ENCODE measurements at regions not wholly inside any gene's neighbourhood (a gene's known extent, or its start where the extent isn't known, plus 50 kb on each side); places are given as distances from the start of the nearest gene placed in this dataset.

DNA sequence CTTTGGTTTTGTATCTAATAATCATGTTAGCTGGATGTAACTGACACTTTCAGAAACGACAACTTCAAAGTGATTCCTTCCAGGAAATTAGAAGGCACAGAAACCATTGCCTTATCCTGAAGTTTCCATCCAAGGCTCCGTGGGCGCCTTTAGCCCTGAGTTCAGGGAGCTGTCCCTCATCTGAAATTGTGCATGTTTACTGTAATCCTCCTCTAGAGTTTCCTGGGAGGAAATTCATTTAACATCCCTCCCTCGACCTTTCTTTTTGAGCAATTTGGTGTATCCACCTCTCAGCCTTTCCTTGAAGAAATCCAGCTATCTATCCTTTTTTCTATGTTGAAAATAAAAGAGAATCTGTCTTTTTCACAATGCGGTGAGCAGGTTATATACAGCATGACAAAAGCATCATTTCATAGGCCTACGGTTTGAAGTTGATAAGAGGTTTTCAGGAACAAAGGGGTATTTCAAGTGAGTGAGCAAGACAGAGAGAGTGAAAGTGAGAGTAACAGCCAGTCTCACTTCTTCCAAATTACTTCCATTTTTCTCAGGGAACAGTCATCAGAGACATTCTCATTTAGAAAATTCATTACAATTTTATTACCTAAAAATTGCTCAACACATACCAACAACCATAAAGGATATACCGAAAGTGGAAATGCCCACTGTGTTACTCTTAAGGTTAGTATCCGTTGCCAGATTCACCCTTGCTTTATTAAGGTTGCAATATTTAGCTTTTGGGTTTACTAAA lies 167.3 kb downstream of the MREG start:
- Histone ChIP-seq H3K9me3 (ENCODE audit: low read depth, low read length) (no peaks in the 10 kb centered on the region), H3K4me3 (no peak overlapping the region), H3K9ac (ENCODE audit: insufficient read length) (no peak overlapping the region), H3K27ac (no peak overlapping the region), H3K36me3 (ENCODE audit: insufficient read depth, low read length) (no peaks in the 10 kb centered on the region)
- TF ChIP-seq FOXP2 (optimal IDR thresholded peaks at IDR 0.05; ENCODE audit: control extremely low read depth, extremely low read length, insufficient read depth) (no peak), POLR2AphosphoS5 (IDR thresholded peaks at IDR 0.05; ENCODE audit: borderline replicate concordance, low read depth, low read length) (no peak)
- DNase-seq (ENCODE audit: low read depth, low spot score) = no peak

- H3K9me3 ChIP-seq (ENCODE audit: low read depth, low read length) = no peaks in the 10 kb centered on the region
Observed at GRCh38 chr2:215843579-215843978, 169.8 kb downstream of the MREG start.

GRCh38 chr2:215841175-215841816 lies 172.1 kb downstream of the MREG start:
- Histone ChIP-seq H3K9ac (ENCODE audit: insufficient read length) (no peak overlapping the region), H3K4me3 (no peak overlapping the region), H3K27ac (no peak overlapping the region), H3K9me3 (ENCODE audit: low read depth, low read length) (no peaks in the 10 kb centered on the region), H3K36me3 (ENCODE audit: insufficient read depth, low read length) (no peaks in the 10 kb centered on the region)
- DNase-seq (ENCODE audit: low read depth, low spot score) = no peak
- TF ChIP-seq FOXP2 (optimal IDR thresholded peaks at IDR 0.05; ENCODE audit: control extremely low read depth, extremely low read length, insufficient read depth) (no peak), POLR2AphosphoS5 (IDR thresholded peaks at IDR 0.05; ENCODE audit: borderline replicate concordance, low read depth, low read length) (no peak), EZH2 (IDR thresholded peaks at IDR 0.05) (no peak)

More at GRCh38 chr2:215843579-215843978, 169.8 kb downstream of the MREG start:
- no peak overlapping the region for H3K9ac ChIP-seq (ENCODE audit: insufficient read length)
- H3K4me3 ChIP-seq = no peak overlapping the region
- H3K36me3 ChIP-seq (ENCODE audit: insufficient read depth, low read length) = no peaks in the 10 kb centered on the region
- DNase-seq (ENCODE audit: low read depth, low spot score) = no peak
- TF ChIP-seq EZH2 (IDR thresholded peaks at IDR 0.05) (no peak), POLR2AphosphoS5 (IDR thresholded peaks at IDR 0.05; ENCODE audit: borderline replicate concordance, low read depth, low read length) (no peak), FOXP2 (optimal IDR thresholded peaks at IDR 0.05; ENCODE audit: control extremely low read depth, extremely low read length, insufficient read depth) (no peak)
- H3K27ac ChIP-seq = no peak overlapping the region

DNA sequence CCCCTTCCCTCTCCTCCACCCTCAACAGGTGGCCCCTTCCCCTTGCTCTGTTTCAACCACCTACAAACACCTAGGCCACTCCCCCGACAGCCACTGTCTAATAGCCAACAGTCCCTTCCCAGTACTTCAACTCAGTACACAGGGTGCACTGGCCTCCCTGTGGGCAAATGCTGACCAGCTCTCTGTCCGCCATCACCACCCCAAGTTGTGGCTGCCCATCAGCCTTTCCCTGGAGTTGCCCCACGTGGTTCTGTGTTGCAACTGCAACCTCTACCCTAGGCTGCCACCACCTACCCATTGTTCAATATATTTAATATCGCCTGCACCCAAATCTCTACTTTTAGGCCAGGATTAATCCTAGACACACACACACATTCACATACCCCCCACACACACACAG lies 173.5 kb downstream of the MREG start:
- Histone ChIP-seq H3K27ac (no peak overlapping the region), H3K4me3 (no peak overlapping the region), H3K9ac (ENCODE audit: insufficient read length) (no peak overlapping the region), H3K9me3 (ENCODE audit: low read depth, low read length) (no peaks in the 10 kb centered on the region), H3K36me3 (ENCODE audit: insufficient read depth, low read length) (no peaks in the 10 kb centered on the region)
- TF ChIP-seq EZH2 (IDR thresholded peaks at IDR 0.05) = no peak
- no peak for TF ChIP-seq FOXP2 (optimal IDR thresholded peaks at IDR 0.05; ENCODE audit: control extremely low read depth, extremely low read length, insufficient read depth)
- TF ChIP-seq POLR2AphosphoS5 (IDR thresholded peaks at IDR 0.05; ENCODE audit: borderline replicate concordance, low read depth, low read length) = no peak
- DNase-seq (ENCODE audit: low read depth, low spot score) = no peak

- no peak overlapping the region for H3K27ac ChIP-seq
- no peaks in the 10 kb centered on the region for H3K9me3 ChIP-seq (ENCODE audit: low read depth, low read length)
- H3K4me3 ChIP-seq = no peak overlapping the region
- no peak for TF ChIP-seq FOXP2 (optimal IDR thresholded peaks at IDR 0.05; ENCODE audit: control extremely low read depth, extremely low read length, insufficient read depth)
- no peak for TF ChIP-seq EZH2 (IDR thresholded peaks at IDR 0.05)
- no peak for TF ChIP-seq POLR2AphosphoS5 (IDR thresholded peaks at IDR 0.05; ENCODE audit: borderline replicate concordance, low read depth, low read length)
- no peaks in the 10 kb centered on the region for H3K36me3 ChIP-seq (ENCODE audit: insufficient read depth, low read length)
- DNase-seq (ENCODE audit: low read depth, low spot score) = no peak
- H3K9ac ChIP-seq (ENCODE audit: insufficient read length) = no peak overlapping the region
Observed at GRCh38 chr2:215839309-215839708, 174.0 kb downstream of the MREG start.

DNA sequence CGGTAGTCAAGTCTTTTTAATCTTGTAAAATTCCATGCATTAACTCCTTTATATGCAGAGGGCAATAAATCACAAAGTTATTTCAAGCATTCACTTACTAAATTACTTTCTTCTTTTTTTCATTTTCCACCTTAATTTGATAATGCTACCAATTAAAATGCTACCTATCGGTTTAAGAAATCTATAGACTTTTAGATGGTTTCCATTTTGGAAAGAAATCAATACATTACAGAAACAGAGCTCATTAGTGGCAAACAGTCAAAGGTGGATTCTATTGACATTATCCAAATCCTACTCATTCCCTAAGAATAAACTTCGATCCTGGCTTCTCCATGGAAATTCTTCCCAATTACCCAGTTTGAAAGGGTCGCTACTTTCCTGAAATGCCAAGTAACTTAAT lies 176.5 kb downstream of the MREG start:
- H3K9me3 ChIP-seq (ENCODE audit: low read depth, low read length) = no peaks in the 10 kb centered on the region
- DNase-seq (ENCODE audit: low read depth, low spot score) = no peak
- no peak overlapping the region for H3K9ac ChIP-seq (ENCODE audit: insufficient read length)
- no peak overlapping the region for H3K4me3 ChIP-seq
- TF ChIP-seq POLR2AphosphoS5 (IDR thresholded peaks at IDR 0.05; ENCODE audit: borderline replicate concordance, low read depth, low read length) = no peak
- TF ChIP-seq EZH2 (IDR thresholded peaks at IDR 0.05) = no peak
- H3K36me3 ChIP-seq (ENCODE audit: insufficient read depth, low read length) = no peaks in the 10 kb centered on the region
- no peak overlapping the region for H3K27ac ChIP-seq

- TF ChIP-seq FOXP2 (optimal IDR thresholded peaks at IDR 0.05; ENCODE audit: control extremely low read depth, extremely low read length, insufficient read depth) = no peak
- TF ChIP-seq EZH2 (IDR thresholded peaks at IDR 0.05) = no peak
- TF ChIP-seq POLR2AphosphoS5 (IDR thresholded peaks at IDR 0.05; ENCODE audit: borderline replicate concordance, low read depth, low read length) = no peak
- no peaks in the 10 kb centered on the region for H3K36me3 ChIP-seq (ENCODE audit: insufficient read depth, low read length)
- no peak for DNase-seq (ENCODE audit: low read depth, low spot score)
- no peak overlapping the region for H3K9ac ChIP-seq (ENCODE audit: insufficient read length)
- H3K9me3 ChIP-seq (ENCODE audit: low read depth, low read length) = no peaks in the 10 kb centered on the region
- no peak overlapping the region for H3K27ac ChIP-seq
- no peak overlapping the region for H3K4me3 ChIP-seq
Observed at GRCh38 chr2:215835657-215836056, 177.7 kb downstream of the MREG start.

DNA sequence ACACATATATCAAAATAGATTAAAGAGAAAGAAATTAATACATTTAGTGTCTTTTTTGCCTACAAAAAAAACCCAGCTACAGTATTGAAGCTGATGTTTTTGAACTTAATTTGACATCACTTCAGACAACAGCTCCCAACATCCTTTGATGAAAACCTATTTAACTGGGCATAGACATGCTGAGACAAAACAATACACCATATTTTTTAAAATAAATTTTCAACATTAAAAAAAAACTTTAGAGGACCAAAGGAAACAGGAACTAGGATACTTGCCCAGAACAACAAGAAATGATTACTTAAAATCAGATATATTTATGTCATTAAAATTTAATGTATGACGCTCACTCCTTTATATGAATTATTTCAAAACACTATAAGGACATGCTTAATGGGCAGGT lies 178.1 kb downstream of the MREG start:
- H3K9ac ChIP-seq (ENCODE audit: insufficient read length) = no peak overlapping the region
- no peak overlapping the region for H3K27ac ChIP-seq
- no peak for TF ChIP-seq POLR2AphosphoS5 (IDR thresholded peaks at IDR 0.05; ENCODE audit: borderline replicate concordance, low read depth, low read length)
- TF ChIP-seq FOXP2 (optimal IDR thresholded peaks at IDR 0.05; ENCODE audit: control extremely low read depth, extremely low read length, insufficient read depth) = no peak
- TF ChIP-seq EZH2 (IDR thresholded peaks at IDR 0.05) = no peak
- no peak for DNase-seq (ENCODE audit: low read depth, low spot score)
- H3K4me3 ChIP-seq = no peak overlapping the region
- no peaks in the 10 kb centered on the region for H3K9me3 ChIP-seq (ENCODE audit: low read depth, low read length)
- no peaks in the 10 kb centered on the region for H3K36me3 ChIP-seq (ENCODE audit: insufficient read depth, low read length)
